GM20000 (cell line): ENCODE measurements at regions not wholly inside any gene's neighbourhood (a gene's known extent, or its start where the extent isn't known, plus 50 kb on each side); places are given as distances from the start of the nearest gene placed in this dataset.
"Not testable (repeated sequence)": the region's sequence is repeated elsewhere in the genome, so short reads cannot be mapped to it uniquely, and the experiment has no call there.

Source experiments
- DNase-seq: peaks from one replicate; pipeline ENCODE4 v3.0.0; 2012; ENCODE audit warnings: low spot score
- CTCF ChIP-seq: IDR thresholded peaks from 2 replicates; pipeline ENCODE4 v1.5.1; 2012; ENCODE audit warnings: mild to moderate bottlenecking, control low read depth; ENCODE audit errors: extremely low read depth, missing control alignments

GRCh38 chr2:184192649-184193048 is 405.7 kb upstream of the ZNF804A start:
- DNase-seq, result no peak
- TF ChIP-seq CTCF, result no peak

DNA sequence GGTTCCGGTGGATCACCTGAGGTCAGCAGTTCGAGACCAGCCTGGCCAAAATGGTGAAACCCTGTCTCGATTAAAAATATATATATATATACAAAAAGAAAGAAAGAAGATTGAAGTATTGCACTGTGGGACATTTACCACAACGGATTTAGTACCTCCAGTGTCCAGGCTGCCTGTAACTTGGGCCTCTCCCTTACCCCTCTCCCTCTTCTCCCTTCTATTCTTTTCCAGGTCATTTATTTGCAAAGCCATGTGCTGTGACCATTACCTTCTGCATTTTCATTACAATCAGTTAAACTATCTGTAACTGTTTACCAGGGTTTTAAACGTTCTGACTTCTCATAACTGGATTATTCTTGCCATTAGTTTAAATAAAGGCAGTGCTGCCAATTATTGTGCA is 400.9 kb upstream of the ZNF804A start:
- TF ChIP-seq CTCF, result no peak
- DNase-seq, result no peak

GRCh38 chr2:184198791-184199190 is 399.5 kb upstream of the ZNF804A start:
- DNase-seq, result not testable (repeated sequence)

- TF ChIP-seq CTCF, result no peak
- DNase-seq, result no peak
Measured at GRCh38 chr2:184199274-184199673, 399.1 kb upstream of the ZNF804A start.

GRCh38 chr2:184201246-184201645 is 397.1 kb upstream of the ZNF804A start:
- no peak for TF ChIP-seq CTCF
- DNase-seq, result no peak

GRCh38 chr2:184203661-184204060 is 394.7 kb upstream of the ZNF804A start:
- no peak for TF ChIP-seq CTCF
- DNase-seq, result no peak

GRCh38 chr2:184205048-184205596 is 393.2 kb upstream of the ZNF804A start:
- DNase-seq, result no peak
- no peak for TF ChIP-seq CTCF

DNA sequence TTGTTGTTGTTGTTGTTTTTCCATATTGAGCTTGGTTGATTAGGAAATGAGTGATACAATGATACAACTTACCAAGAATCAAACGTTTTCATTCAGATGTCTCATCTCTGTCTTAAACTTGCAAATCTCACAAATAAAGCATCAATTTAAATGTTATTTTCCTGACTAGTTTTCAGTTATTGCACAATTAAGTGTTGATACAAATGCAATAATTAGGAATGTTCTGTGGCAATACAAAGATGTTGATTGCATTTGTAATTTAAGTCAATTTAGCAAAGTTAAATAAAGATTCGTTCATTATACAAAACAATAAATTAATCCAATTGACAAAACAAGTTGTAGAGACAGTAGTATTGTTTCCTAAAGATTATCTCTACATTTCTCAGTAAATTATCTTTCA is 392.3 kb upstream of the ZNF804A start:
- no peak for DNase-seq

More for the DNA sequence above, 392.3 kb upstream of the ZNF804A start:
- TF ChIP-seq CTCF, result no peak
